Natural killer cell (primary cell): ENCODE measurements at regions not wholly inside any gene's neighbourhood (a gene's known extent, or its start where the extent isn't known, plus 50 kb on each side); places are given as distances from the start of the nearest gene placed in this dataset.

Experiments
- ATAC-seq, 3 donors: fragments of 150-1000 bp in 2 of 3; fragments of 200-7000 bp in 1 of 3; cut with Tn5 transposase; 1 replicate in 1 of 3; 2 replicates in 2 of 3; pipeline ENCODE4 v1.10.0; 2021; ENCODE audit warnings: mild to moderate bottlenecking in 2 of 3, moderate library complexity in 2 of 3
- DNase-seq, 2 donors: peaks; one replicate each; pipeline versions ENCODE4 v3.0.0 to v3.0.0-alpha.2; 2013 to 2021; ENCODE audit warnings: mixed read lengths in 1 of 2
- H3K27ac ChIP-seq: one replicate; pipeline ENCODE4 v1.5.1; 2013; ENCODE audit warnings: mild to moderate bottlenecking, low read length
- H3K27me3 ChIP-seq: one replicate; pipeline ENCODE4 v1.6.1; 2013; ENCODE audit warnings: low read length; ENCODE audit not compliant: control insufficient read depth, insufficient read depth
- H3K36me3 ChIP-seq: one replicate; pipeline ENCODE4 v1.6.1; 2013; ENCODE audit warnings: low read length; ENCODE audit not compliant: control insufficient read depth, insufficient read depth
- H3K4me1 ChIP-seq: one replicate; pipeline ENCODE4 v1.6.1; 2013; ENCODE audit warnings: low read length; ENCODE audit not compliant: control insufficient read depth, insufficient read depth
- H3K4me3 ChIP-seq: one replicate; pipeline ENCODE4 v1.5.1; 2013; ENCODE audit warnings: low read length
- H3K9me3 ChIP-seq: one replicate; pipeline ENCODE4 v1.6.1; 2013; ENCODE audit warnings: low read length; ENCODE audit not compliant: control insufficient read depth, insufficient read depth
- H3K27ac Mint-ChIP-seq, 2 donors: one replicate each; pipeline ENCODE4 v1.8.0; 2022; ENCODE audit warnings: mild to moderate bottlenecking in 2 of 2, mixed read lengths in 2 of 2, moderate library complexity in 1 of 2
- H3K27me3 Mint-ChIP-seq, 2 donors: one replicate each; pipeline ENCODE4 v1.8.0; 2022; ENCODE audit warnings: low read depth in 2 of 2, mixed read lengths in 2 of 2
- H3K36me3 Mint-ChIP-seq: one replicate; pipeline ENCODE4 v1.8.0; 2022; ENCODE audit warnings: mixed read lengths
- H3K4me1 Mint-ChIP-seq, 2 donors: one replicate each; pipeline ENCODE4 v1.8.0; 2022; ENCODE audit warnings: mixed read lengths in 2 of 2
- H3K4me3 Mint-ChIP-seq: one replicate; pipeline ENCODE4 v1.8.0; 2022; ENCODE audit warnings: mild to moderate bottlenecking, moderate library complexity, mixed read lengths
- H3K9me3 Mint-ChIP-seq, 2 donors: one replicate each; pipeline ENCODE4 v1.8.0; 2022; ENCODE audit warnings: mixed read lengths in 2 of 2
- CTCF ChIP-seq: fragments of 200-600 bp; IDR thresholded peaks from one replicate; pipeline ENCODE4 v1.8.0; 2022; ENCODE audit warnings: antibody characterized with exemption
- WGBS: methylation state at CpG from one replicate; pipeline ENCODE4 v1.1.7; 2013; ENCODE audit warnings: missing lambda C conversion rate; ENCODE audit not compliant: insufficient coverage; 5-methylcytosine and 5-hydroxymethylcytosine counted together
- intact Hi-C: fragments of 100-400 bp; cut with micrococcal nuclease; formaldehyde crosslinking; loops from one replicate; pipeline ENCODE4 v1.14.2; 2022

GRCh38 chrX:7638078-7638710 is 204.8 kb upstream of the VCX start:
- no peaks in the 10 kb centered on the region for H3K27me3 Mint-ChIP-seq

GRCh38 chrX:7637066-7637465 is 205.9 kb upstream of the VCX start:
- no peaks in the 10 kb centered on the region for H3K27me3 ChIP-seq
- no peak overlapping the region for H3K4me3 ChIP-seq
- Mint-ChIP-seq H3K36me3 (no peaks in the 10 kb centered on the region), H3K27ac (no peak overlapping the region), H3K4me3 (no peak overlapping the region), H3K4me1 (no peaks in the 10 kb centered on the region), H3K9me3 (peaks cover 0 to 5% of the 10 kb centered on the region in 2 donors), H3K27me3 (no peaks in the 10 kb centered on the region)
- no peaks in the 10 kb centered on the region for H3K9me3 ChIP-seq
- no peak for TF ChIP-seq CTCF
- DNase-seq (no peak), ATAC-seq (no peak)
- no peaks in the 10 kb centered on the region for H3K4me1 ChIP-seq
- H3K36me3 ChIP-seq: no peaks in the 10 kb centered on the region
- WGBS: 57% methylated on average over 1 of the region's 3 CpGs
- intact Hi-C loops: no loop called here
- no peak overlapping the region for H3K27ac ChIP-seq

More at GRCh38 chrX:7638078-7638710, 204.8 kb upstream of the VCX start:
- H3K9me3 ChIP-seq: no peaks in the 10 kb centered on the region
- no peak overlapping the region for H3K4me3 Mint-ChIP-seq
- intact Hi-C loops: no loop called here
- no peaks in the 10 kb centered on the region for H3K4me1 ChIP-seq
- TF ChIP-seq CTCF: no peak
- peaks cover 0 to 3% of the 10 kb centered on the region in 2 donors for H3K9me3 Mint-ChIP-seq
- H3K27me3 ChIP-seq: no peaks in the 10 kb centered on the region
- 93% methylated on average over 7 of the region's 7 CpGs for WGBS
- H3K4me1 Mint-ChIP-seq: no peaks in the 10 kb centered on the region
- H3K27ac ChIP-seq: no peak overlapping the region
- no peaks in the 10 kb centered on the region for H3K36me3 ChIP-seq
- ATAC-seq (no peak), DNase-seq (no peak)
- H3K36me3 Mint-ChIP-seq: no peaks in the 10 kb centered on the region
- H3K27ac Mint-ChIP-seq: no peak overlapping the region
- H3K4me3 ChIP-seq: no peak overlapping the region

- Histone ChIP-seq H3K27me3 (no peaks in the 10 kb centered on the region), H3K27ac (no peak overlapping the region), H3K4me3 (no peak overlapping the region), H3K9me3 (no peaks in the 10 kb centered on the region), H3K4me1 (no peaks in the 10 kb centered on the region), H3K36me3 (no peaks in the 10 kb centered on the region)
- ATAC-seq (no peak), DNase-seq (no peak)
- H3K4me3 Mint-ChIP-seq: no peak overlapping the region
- no peaks in the 10 kb centered on the region for H3K27me3 Mint-ChIP-seq
- no peaks in the 10 kb centered on the region for H3K4me1 Mint-ChIP-seq
- H3K36me3 Mint-ChIP-seq: no peaks in the 10 kb centered on the region
- intact Hi-C loops: no loop called here
- 100% methylated on average over 1 of the region's 3 CpGs for WGBS
- no peak for TF ChIP-seq CTCF
- peaks cover 0 to 5% of the 10 kb centered on the region in 2 donors for H3K9me3 Mint-ChIP-seq
- no peak overlapping the region for H3K27ac Mint-ChIP-seq
Observed at GRCh38 chrX:7635604-7636003, 207.4 kb upstream of the VCX start.

GRCh38 chrX:7620560-7620959 is 222.4 kb upstream of the VCX start:
- intact Hi-C loops: no loop called here
- no peak for ATAC-seq
- Mint-ChIP-seq H3K36me3 (no peaks in the 10 kb centered on the region), H3K4me3 (no peak overlapping the region), H3K9me3 (peaks cover 9 to 11% of the 10 kb centered on the region in 2 donors), H3K4me1 (no peaks in the 10 kb centered on the region), H3K27me3 (no peaks in the 10 kb centered on the region), H3K27ac (no peak overlapping the region)
- no peak for DNase-seq
- 82% methylated on average over 3 of the region's 3 CpGs for WGBS
- Histone ChIP-seq H3K9me3 (no peaks in the 10 kb centered on the region), H3K36me3 (no peaks in the 10 kb centered on the region), H3K27me3 (no peaks in the 10 kb centered on the region), H3K4me1 (no peaks in the 10 kb centered on the region), H3K27ac (no peak overlapping the region), H3K4me3 (no peak overlapping the region)
- no peak for TF ChIP-seq CTCF
